Gastrocnemius medialis (tissue), 4 donors: ENCODE measurements at regions not wholly inside any gene's neighbourhood (a gene's known extent, or its start where the extent isn't known, plus 50 kb on each side); places are given as distances from the start of the nearest gene placed in this dataset.

Experiments used
- POLR2A ChIP-seq, 2 donors: fragments of 450-650 bp; IDR thresholded peaks; one replicate each; pipeline ENCODE4 v1.6.1; 2017; ENCODE audit warnings: antibody characterized with exemption in 2 of 2, mild to moderate bottlenecking in 2 of 2, moderate library complexity in 2 of 2
- TF ChIP-seq, protein P1 (sequence below), 5 experiments: fragments of 450-650 bp in 3 of 5; fragments of 200-600 bp in 2 of 5; sonication (generic) in 2 of 5; IDR thresholded peaks in 4 of 5; conservative IDR thresholded peaks in 1 of 5; 1 replicate in 4 of 5; 2 replicates in 1 of 5; pipeline ENCODE4 v1.5.1; 2016 to 2019; ENCODE audit warnings: antibody characterized with exemption in 5 of 5, mild to moderate bottlenecking in 3 of 5, moderate library complexity in 3 of 5

DNA sequence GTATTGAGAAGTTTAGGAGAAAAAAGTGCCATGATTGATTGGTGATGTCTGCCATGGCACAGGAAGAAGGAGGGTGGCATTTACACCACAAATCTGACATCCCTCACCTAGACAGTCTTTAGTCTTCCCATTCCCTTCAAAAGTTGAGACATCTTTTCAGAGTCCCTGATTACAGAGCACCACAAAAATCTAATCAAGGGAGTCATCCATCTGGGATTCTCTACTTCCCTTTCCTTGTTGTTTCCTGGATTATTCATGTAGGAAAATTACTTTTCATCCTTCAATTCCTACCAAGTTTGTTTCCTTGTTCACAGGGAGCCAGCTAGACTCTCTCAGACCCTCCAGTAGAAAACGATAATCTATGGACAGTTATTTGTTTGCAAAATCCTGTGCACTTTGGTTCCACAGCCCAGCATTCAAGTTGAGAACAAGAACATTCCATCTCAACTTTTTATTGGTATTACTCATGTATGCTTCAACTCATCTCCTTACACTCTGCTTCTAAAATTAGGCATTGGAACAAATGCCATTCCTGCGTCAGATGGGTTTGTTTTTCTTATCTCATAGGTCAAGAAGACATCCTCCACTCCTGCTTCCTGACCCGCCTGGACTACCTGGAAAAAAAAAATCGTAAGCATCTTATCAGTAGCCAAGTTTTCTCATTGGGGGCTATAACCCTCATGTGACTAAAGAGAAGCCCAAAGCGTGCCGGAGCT is 259.9 kb downstream of the FOXO1 start:
- TF ChIP-seq, protein P1, sequence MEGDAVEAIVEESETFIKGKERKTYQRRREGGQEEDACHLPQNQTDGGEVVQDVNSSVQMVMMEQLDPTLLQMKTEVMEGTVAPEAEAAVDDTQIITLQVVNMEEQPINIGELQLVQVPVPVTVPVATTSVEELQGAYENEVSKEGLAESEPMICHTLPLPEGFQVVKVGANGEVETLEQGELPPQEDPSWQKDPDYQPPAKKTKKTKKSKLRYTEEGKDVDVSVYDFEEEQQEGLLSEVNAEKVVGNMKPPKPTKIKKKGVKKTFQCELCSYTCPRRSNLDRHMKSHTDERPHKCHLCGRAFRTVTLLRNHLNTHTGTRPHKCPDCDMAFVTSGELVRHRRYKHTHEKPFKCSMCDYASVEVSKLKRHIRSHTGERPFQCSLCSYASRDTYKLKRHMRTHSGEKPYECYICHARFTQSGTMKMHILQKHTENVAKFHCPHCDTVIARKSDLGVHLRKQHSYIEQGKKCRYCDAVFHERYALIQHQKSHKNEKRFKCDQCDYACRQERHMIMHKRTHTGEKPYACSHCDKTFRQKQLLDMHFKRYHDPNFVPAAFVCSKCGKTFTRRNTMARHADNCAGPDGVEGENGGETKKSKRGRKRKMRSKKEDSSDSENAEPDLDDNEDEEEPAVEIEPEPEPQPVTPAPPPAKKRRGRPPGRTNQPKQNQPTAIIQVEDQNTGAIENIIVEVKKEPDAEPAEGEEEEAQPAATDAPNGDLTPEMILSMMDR (IDR thresholded peaks at IDR 0.05 in 4 of 5, conservative IDR thresholded peaks at IDR 0.05 in 1 of 5) = no peak
- TF ChIP-seq POLR2A (IDR thresholded peaks at IDR 0.05) = peak in 1 of 2 donors; percentile 31
